C4-2B (cell line): ENCODE measurements at regions not wholly inside any gene's neighbourhood (a gene's known extent, or its start where the extent isn't known, plus 50 kb on each side); places are given as distances from the start of the nearest gene placed in this dataset.
A peak's percentile ranks its signal among the peaks of the same experiment; 100 is the strongest.

Source experiments
- H3K27ac ChIP-seq: fragments of 450-650 bp; 2 replicates; pipeline ENCODE4 v1.5.1; 2017
- ZFX ChIP-seq: fragments of 450-650 bp; IDR thresholded peaks from 2 replicates; pipeline ENCODE4 v1.6.1; 2017
- TF ChIP-seq, protein P1 (sequence below): fragments of 450-650 bp; conservative IDR thresholded peaks from 2 replicates; pipeline ENCODE4 v1.5.1; 2017; ENCODE audit warnings: mild to moderate bottlenecking

DNA sequence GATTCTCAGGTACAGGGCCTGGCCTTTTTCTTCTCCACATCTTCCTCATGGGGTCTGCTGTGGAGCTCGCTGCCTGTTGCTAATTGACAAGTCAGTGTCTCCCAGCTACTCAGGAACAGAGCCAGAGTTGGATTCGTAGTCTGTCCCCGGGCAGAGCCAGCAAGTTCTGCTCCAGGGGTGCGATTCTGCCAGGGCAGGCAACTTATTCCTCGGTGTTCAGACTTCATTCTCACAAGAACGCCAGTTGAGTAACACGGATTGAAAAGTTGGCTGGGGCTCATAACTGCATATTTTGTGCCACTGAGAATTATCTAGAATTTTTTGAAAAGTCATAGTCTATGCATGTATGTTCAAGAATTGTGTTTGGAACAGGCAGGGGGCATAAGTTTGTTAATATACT, 336.7 kb upstream of the NPVF start:
- no peak for TF ChIP-seq ZFX
- TF ChIP-seq, protein P1, sequence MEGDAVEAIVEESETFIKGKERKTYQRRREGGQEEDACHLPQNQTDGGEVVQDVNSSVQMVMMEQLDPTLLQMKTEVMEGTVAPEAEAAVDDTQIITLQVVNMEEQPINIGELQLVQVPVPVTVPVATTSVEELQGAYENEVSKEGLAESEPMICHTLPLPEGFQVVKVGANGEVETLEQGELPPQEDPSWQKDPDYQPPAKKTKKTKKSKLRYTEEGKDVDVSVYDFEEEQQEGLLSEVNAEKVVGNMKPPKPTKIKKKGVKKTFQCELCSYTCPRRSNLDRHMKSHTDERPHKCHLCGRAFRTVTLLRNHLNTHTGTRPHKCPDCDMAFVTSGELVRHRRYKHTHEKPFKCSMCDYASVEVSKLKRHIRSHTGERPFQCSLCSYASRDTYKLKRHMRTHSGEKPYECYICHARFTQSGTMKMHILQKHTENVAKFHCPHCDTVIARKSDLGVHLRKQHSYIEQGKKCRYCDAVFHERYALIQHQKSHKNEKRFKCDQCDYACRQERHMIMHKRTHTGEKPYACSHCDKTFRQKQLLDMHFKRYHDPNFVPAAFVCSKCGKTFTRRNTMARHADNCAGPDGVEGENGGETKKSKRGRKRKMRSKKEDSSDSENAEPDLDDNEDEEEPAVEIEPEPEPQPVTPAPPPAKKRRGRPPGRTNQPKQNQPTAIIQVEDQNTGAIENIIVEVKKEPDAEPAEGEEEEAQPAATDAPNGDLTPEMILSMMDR: no peak
- no peak overlapping the region for H3K27ac ChIP-seq

DNA sequence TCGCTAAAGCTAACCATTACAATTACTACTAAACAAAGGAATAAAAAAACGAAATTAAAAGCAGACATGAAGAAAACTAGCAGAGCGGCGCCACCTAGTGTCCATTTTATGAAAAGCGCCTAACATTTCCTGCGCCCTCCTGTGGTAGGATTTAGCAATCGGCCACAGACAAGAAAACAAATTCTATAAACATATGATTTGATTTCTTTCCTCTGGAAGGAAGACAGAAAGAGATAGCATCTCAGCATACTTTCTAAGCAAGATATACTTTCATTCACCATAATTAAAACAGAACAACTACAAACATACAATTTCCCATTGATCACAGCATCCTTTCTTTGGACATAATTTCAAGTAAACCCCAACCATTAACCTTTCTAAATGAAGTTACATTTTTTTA, 337.7 kb upstream of the NPVF start:
- TF ChIP-seq ZFX: no peak
- TF ChIP-seq, protein P1: peak; percentile 99
- H3K27ac ChIP-seq: no peak overlapping the region

DNA sequence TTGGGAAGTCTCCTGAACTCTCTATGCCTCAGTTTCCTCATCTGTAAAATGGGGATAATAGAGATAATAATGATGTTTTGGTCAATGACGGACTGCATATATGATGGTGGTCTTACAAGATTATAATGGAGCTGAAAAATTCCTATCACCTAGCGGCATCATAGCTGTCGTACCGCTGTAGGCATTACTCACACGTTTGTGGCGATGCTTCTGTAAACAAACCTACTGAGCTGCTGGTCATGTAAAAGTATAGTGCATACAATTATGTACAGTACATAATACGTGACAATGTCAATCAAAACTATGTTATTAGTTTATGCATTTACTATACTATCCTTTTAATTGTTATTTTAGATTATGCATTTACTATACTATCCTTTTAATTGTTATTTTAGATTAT, 339.1 kb upstream of the NPVF start:
- TF ChIP-seq ZFX: no peak
- TF ChIP-seq, protein P1: no peak
- H3K27ac ChIP-seq: no peak overlapping the region

DNA sequence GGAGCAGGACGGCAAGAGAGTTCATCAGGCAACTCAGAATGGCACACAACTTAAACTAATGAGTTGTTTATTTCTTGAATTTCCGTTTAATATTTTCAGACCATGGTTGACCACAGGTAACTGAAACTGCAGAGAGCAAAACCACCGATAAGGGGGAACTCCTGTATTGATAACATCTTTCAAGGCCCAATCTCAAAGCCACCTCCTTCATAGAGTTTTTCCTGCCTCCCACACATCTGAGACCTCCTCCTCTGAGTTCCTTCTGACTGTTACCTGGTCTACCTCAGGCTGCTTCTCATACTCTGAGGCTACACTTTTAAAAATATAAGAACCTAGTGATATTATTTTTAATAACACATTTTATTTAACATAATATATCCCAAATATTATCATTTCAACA, 341.5 kb upstream of the NPVF start:
- no peak for TF ChIP-seq ZFX
- TF ChIP-seq, protein P1: no peak
- H3K27ac ChIP-seq: no peak overlapping the region

DNA sequence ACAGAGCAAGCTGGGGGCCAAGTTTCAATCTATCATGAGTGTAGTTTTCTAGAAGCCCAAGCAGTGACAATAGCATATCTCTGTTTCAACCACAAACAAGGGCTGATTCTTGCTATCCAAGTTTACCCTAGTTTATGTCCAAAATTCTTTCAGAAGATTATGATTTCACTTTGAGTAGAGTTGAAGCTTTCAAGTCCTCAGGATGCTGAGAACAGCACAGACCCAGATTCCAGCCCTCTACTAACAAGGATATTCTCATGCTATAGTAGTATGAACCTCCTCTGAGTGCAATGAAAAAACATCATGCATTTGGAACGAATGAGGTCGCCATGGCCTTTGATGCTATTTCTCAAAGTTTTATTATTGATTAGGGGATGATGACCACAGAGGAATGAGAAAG, 344.1 kb upstream of the NPVF start:
- TF ChIP-seq, protein P1: no peak
- TF ChIP-seq ZFX: no peak
- H3K27ac ChIP-seq: no peak overlapping the region

DNA sequence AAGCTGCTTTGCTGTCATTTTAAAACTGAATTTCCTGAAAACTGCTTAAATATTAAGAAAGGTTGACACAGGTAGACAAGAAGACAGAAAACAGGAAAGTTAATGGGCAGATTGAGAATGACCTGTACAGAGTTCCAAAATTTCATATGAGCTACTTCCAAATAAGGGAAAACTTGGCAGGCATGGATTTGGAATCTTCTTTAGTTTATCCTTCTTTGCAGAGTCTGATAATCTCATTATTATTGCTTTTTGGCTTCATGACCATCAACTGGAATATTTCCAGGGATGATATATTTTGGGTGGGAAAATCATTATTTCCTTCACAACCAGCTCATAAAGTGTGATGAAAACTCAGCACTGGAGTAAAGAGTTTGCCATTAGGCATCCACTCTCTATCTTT, 346.5 kb upstream of the NPVF start:
- TF ChIP-seq, protein P1: no peak
- TF ChIP-seq ZFX: no peak

DNA sequence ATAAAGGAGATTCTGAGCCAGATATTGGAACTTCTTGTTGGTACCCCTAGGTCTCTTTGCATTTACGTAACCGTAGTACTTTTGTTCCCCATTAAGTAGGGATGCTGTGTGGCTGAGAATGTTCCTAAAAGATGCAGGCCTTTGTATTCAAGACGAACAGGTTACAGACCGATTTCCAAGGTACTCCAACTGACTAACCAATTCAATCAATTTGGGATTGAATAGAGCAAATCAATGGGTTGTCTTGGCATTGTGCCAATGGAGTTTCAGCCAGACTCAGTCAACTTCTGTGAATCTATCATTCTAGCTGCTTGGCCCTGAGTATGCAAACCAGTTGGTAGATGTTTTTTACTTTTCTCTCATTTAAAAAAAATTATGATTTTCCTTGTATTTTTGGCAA, 347.3 kb upstream of the NPVF start:
- H3K27ac ChIP-seq: no peak overlapping the region
- no peak for TF ChIP-seq ZFX
- TF ChIP-seq, protein P1: no peak

More for the DNA sequence above, 346.5 kb upstream of the NPVF start:
- no peak overlapping the region for H3K27ac ChIP-seq
